Neural cell (in vitro differentiated cells): ENCODE measurements at regions not wholly inside any gene's neighbourhood (a gene's known extent, or its start where the extent isn't known, plus 50 kb on each side); places are given as distances from the start of the nearest gene placed in this dataset.

Source experiments
- CTCF ChIP-seq: fragments of 450-650 bp; IDR thresholded peaks from 2 replicates; pipeline ENCODE4 v1.5.1; 2014; ENCODE audit warnings: antibody characterized with exemption, mild to moderate bottlenecking, moderate library complexity; ENCODE audit not compliant: poor library complexity, severe bottlenecking
- EP300 ChIP-seq: fragments of 450-650 bp; conservative IDR thresholded peaks from 2 replicates; pipeline ENCODE4 v1.6.1; 2014; ENCODE audit warnings: antibody characterized with exemption, mild to moderate bottlenecking, moderate library complexity; ENCODE audit not compliant: poor library complexity, severe bottlenecking
- EZH2 ChIP-seq: fragments of 200-600, 300-800 bp; shearing (Covaris generic), sonication (generic); IDR thresholded peaks from 2 replicates; pipeline ENCODE4 v1.6.1; 2014; ENCODE audit warnings: antibody characterized with exemption, low read length, borderline replicate concordance, mild to moderate bottlenecking; ENCODE audit not compliant: insufficient read depth, poor library complexity, severe bottlenecking
- MXI1 ChIP-seq: fragments of 450-650 bp; conservative IDR thresholded peaks from 2 replicates; pipeline ENCODE4 v1.6.1; 2014; ENCODE audit warnings: antibody characterized with exemption, mild to moderate bottlenecking; ENCODE audit not compliant: poor library complexity, severe bottlenecking
- POLR2AphosphoS5 ChIP-seq: IDR thresholded peaks from 2 replicates; pipeline ENCODE4 v1.6.1; 2012
- RAD21 ChIP-seq: fragments of 450-650 bp; conservative IDR thresholded peaks from 2 replicates; pipeline ENCODE4 v1.6.1; 2014; ENCODE audit warnings: antibody characterized with exemption, mild to moderate bottlenecking, moderate library complexity
- SMC3 ChIP-seq: fragments of 450-650 bp; conservative IDR thresholded peaks from 2 replicates; pipeline ENCODE4 v1.6.1; 2014; ENCODE audit warnings: antibody characterized with exemption, mild to moderate bottlenecking, moderate library complexity; ENCODE audit not compliant: poor library complexity
- TAF1 ChIP-seq: IDR thresholded peaks from 2 replicates; pipeline ENCODE4 v1.6.1; 2012; ENCODE audit warnings: low read depth
- TF ChIP-seq, protein P1 (sequence below): IDR thresholded peaks from 2 replicates; pipeline ENCODE4 v1.6.1; 2012; ENCODE audit warnings: borderline replicate concordance

DNA sequence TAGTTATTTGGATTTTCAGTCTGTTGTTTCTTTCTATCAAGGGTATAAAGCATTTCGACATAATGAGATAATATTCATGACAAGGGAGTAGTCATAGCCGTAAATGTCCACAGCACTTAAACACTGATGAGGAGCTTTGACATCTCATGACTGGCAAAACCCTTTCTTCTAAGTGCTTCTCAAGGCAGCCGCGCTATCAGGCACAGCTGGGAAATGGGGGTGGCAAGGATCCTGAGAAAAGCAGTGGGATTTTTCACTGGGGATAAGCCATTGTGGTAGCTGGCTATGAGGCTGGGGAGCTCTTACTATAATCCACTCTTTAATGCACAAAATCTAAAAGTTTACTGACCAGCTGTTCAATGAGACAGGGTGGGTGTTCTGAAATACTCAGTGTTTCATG, 493.2 kb upstream of the KLF6 start:
- TF ChIP-seq CTCF, result no peak
- no peak for TF ChIP-seq TAF1
- TF ChIP-seq, protein P1, sequence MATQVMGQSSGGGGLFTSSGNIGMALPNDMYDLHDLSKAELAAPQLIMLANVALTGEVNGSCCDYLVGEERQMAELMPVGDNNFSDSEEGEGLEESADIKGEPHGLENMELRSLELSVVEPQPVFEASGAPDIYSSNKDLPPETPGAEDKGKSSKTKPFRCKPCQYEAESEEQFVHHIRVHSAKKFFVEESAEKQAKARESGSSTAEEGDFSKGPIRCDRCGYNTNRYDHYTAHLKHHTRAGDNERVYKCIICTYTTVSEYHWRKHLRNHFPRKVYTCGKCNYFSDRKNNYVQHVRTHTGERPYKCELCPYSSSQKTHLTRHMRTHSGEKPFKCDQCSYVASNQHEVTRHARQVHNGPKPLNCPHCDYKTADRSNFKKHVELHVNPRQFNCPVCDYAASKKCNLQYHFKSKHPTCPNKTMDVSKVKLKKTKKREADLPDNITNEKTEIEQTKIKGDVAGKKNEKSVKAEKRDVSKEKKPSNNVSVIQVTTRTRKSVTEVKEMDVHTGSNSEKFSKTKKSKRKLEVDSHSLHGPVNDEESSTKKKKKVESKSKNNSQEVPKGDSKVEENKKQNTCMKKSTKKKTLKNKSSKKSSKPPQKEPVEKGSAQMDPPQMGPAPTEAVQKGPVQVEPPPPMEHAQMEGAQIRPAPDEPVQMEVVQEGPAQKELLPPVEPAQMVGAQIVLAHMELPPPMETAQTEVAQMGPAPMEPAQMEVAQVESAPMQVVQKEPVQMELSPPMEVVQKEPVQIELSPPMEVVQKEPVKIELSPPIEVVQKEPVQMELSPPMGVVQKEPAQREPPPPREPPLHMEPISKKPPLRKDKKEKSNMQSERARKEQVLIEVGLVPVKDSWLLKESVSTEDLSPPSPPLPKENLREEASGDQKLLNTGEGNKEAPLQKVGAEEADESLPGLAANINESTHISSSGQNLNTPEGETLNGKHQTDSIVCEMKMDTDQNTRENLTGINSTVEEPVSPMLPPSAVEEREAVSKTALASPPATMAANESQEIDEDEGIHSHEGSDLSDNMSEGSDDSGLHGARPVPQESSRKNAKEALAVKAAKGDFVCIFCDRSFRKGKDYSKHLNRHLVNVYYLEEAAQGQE, result peak; percentile 71
- no peak for TF ChIP-seq RAD21
- TF ChIP-seq EZH2, result no peak
- TF ChIP-seq EP300, result peak; percentile 59
- TF ChIP-seq POLR2AphosphoS5, result peak; percentile 59
- no peak for TF ChIP-seq MXI1
- no peak for TF ChIP-seq SMC3
